GM18907 (cell line): ENCODE measurements at regions not wholly inside any gene's neighbourhood (a gene's known extent, or its start where the extent isn't known, plus 50 kb on each side); places are given as distances from the start of the nearest gene placed in this dataset.
A peak's percentile ranks its signal among the peaks of the same experiment; 100 is the strongest.

ENCODE experiments used
- ATAC-seq: cut with Tn5 transposase; IDR thresholded peaks from one replicate; pipeline ENCODE4 v1.9.1; 2021; ENCODE audit warnings: mild to moderate bottlenecking, moderate library complexity; ENCODE audit not compliant: unreplicated experiment

GRCh38 chr4:26131711-26132110 lies 189.1 kb upstream of the RBPJ start:
- peak; percentile 53 for ATAC-seq

- ATAC-seq, result no peak
These were observed 188.0 kb upstream of the RBPJ start for GRCh38 chr4:26132858-26133257.

GRCh38 chr4:26133840-26134239 lies 187.0 kb upstream of the RBPJ start:
- ATAC-seq, result no peak

- no peak for ATAC-seq
These were observed 185.5 kb upstream of the RBPJ start for GRCh38 chr4:26135331-26135730.

GRCh38 chr4:26136615-26137014 lies 184.2 kb upstream of the RBPJ start:
- no peak for ATAC-seq

- no peak for ATAC-seq
These were observed 183.5 kb upstream of the RBPJ start for GRCh38 chr4:26137288-26137687.

- no peak for ATAC-seq
These were observed 181.4 kb upstream of the RBPJ start for GRCh38 chr4:26139310-26139924.

GRCh38 chr4:26140150-26140898 lies 180.5 kb upstream of the RBPJ start:
- no peak for ATAC-seq

GRCh38 chr4:26141051-26141721 lies 179.6 kb upstream of the RBPJ start:
- no peak for ATAC-seq

- peak; percentile 83 for ATAC-seq
These were observed 178.7 kb upstream of the RBPJ start for GRCh38 chr4:26141911-26142638.

- no peak for ATAC-seq
These were observed 176.2 kb upstream of the RBPJ start for GRCh38 chr4:26144526-26145155.

GRCh38 chr4:26145212-26145611 lies 175.6 kb upstream of the RBPJ start:
- no peak for ATAC-seq

GRCh38 chr4:26148927-26149326 lies 171.9 kb upstream of the RBPJ start:
- no peak for ATAC-seq

- no peak for ATAC-seq
These were observed 169.9 kb upstream of the RBPJ start for GRCh38 chr4:26150948-26151347.

- ATAC-seq, result no peak
These were observed 169.2 kb upstream of the RBPJ start for GRCh38 chr4:26151615-26152014.

GRCh38 chr4:26152056-26152455 lies 168.8 kb upstream of the RBPJ start:
- ATAC-seq, result no peak

GRCh38 chr4:26157541-26157940 lies 163.3 kb upstream of the RBPJ start:
- no peak for ATAC-seq

GRCh38 chr4:26160591-26160990 lies 160.2 kb upstream of the RBPJ start:
- ATAC-seq, result no peak

GRCh38 chr4:26161030-26161824 lies 159.6 kb upstream of the RBPJ start:
- no peak for ATAC-seq

GRCh38 chr4:26162101-26162500 lies 158.7 kb upstream of the RBPJ start:
- ATAC-seq, result peak; percentile 48
